Suppressor macrophage treated with lipopolysaccharide for 4 hours (primary cell): ENCODE measurements at regions not wholly inside any gene's neighbourhood (a gene's known extent, or its start where the extent isn't known, plus 50 kb on each side); places are given as distances from the start of the nearest gene placed in this dataset.
"Not testable (repeated sequence)": the region's sequence is repeated elsewhere in the genome, so short reads cannot be mapped to it uniquely, and the experiment has no call there.

Experiments
- DNase-seq: peaks from one replicate; pipeline ENCODE4 v3.0.0-alpha.2; 2020

GRCh38 chr9:40768646-40769198 is 359.8 kb downstream of the FOXD4L6 start:
- DNase-seq = not testable (repeated sequence)

GRCh38 chr9:40768178-40768577 is 360.3 kb downstream of the FOXD4L6 start:
- DNase-seq = not testable (repeated sequence)

GRCh38 chr9:40754957-40755356 is 373.5 kb downstream of the FOXD4L6 start:
- DNase-seq = not testable (repeated sequence)

- DNase-seq = peak; percentile 14
These were observed 375.2 kb downstream of the FOXD4L6 start for GRCh38 chr9:40753288-40753687.

- not testable (repeated sequence) for DNase-seq
These were observed 381.5 kb downstream of the FOXD4L6 start for GRCh38 chr9:40746921-40747485.
